HFF-Myc (cell line): ENCODE measurements at regions not wholly inside any gene's neighbourhood (a gene's known extent, or its start where the extent isn't known, plus 50 kb on each side); places are given as distances from the start of the nearest gene placed in this dataset.

Source experiments
- DNase-seq: peaks from one replicate; pipeline ENCODE4 v3.0.0-alpha.2; 2011; ENCODE audit warnings: low read depth; ENCODE audit errors: extremely low read depth
- H3K4me3 ChIP-seq: replicated peaks from 2 replicates; pipeline ENCODE4 v1.5.1; 2011; ENCODE audit warnings: low read depth, mild to moderate bottlenecking, control low read depth, low read length
- CTCF ChIP-seq: IDR thresholded peaks from 2 replicates; pipeline ENCODE4 v1.5.1; 2012; ENCODE audit warnings: mild to moderate bottlenecking, low read depth, low read length, control low read depth; ENCODE audit errors: missing control alignments

GRCh38 chr7:110519851-110520250 lies 571.1 kb upstream of the LRRN3 start:
- no peak for TF ChIP-seq CTCF
- no peak overlapping the region for H3K4me3 ChIP-seq
- no peak for DNase-seq

GRCh38 chr7:110521357-110521911 lies 569.5 kb upstream of the LRRN3 start:
- no peak overlapping the region for H3K4me3 ChIP-seq
- no peak for TF ChIP-seq CTCF
- no peak for DNase-seq

GRCh38 chr7:110522061-110522760 lies 568.7 kb upstream of the LRRN3 start:
- H3K4me3 ChIP-seq: no peak overlapping the region
- DNase-seq: no peak
- TF ChIP-seq CTCF: no peak

GRCh38 chr7:110522761-110523200 lies 568.1 kb upstream of the LRRN3 start:
- DNase-seq: no peak
- no peak for TF ChIP-seq CTCF

GRCh38 chr7:110529175-110529574 lies 561.8 kb upstream of the LRRN3 start:
- no peak for DNase-seq
- no peak overlapping the region for H3K4me3 ChIP-seq
- TF ChIP-seq CTCF: no peak

More at GRCh38 chr7:110522761-110523200, 568.1 kb upstream of the LRRN3 start:
- H3K4me3 ChIP-seq: no peak overlapping the region

GRCh38 chr7:110531186-110531585 lies 559.7 kb upstream of the LRRN3 start:
- TF ChIP-seq CTCF: no peak

More at GRCh38 chr7:110531186-110531585, 559.7 kb upstream of the LRRN3 start:
- DNase-seq: no peak
- no peak overlapping the region for H3K4me3 ChIP-seq
